ENCODE measurements at regions not wholly inside any gene's neighbourhood (a gene's known extent, or its start where the extent isn't known, plus 50 kb on each side); places are given as distances from the start of the nearest gene placed in this dataset.
"Not testable (repeated sequence)": the region's sequence is repeated elsewhere in the genome, so short reads cannot be mapped to it uniquely, and the experiment has no call there.

DNA sequence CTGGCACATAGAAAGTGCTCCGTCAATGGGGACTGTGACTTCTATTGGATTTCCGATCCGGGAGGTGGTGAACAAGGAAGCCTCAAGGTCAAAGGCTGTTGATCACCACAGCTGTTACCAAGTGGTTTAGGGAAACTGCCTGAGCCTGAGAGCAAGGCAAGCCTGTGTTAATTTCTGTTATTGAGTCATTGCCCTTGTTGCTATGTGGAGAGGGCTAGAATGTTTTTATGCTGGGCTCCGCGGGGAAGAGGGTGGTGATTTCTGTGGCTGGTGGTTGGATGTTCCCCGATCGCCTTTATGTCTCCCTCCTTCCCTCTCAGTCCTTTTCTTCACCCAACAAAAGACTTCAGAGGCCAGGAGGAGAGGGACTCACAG lies 108.5 kb upstream of the ALX4 start:
- no peak for DNase-seq

DNA sequence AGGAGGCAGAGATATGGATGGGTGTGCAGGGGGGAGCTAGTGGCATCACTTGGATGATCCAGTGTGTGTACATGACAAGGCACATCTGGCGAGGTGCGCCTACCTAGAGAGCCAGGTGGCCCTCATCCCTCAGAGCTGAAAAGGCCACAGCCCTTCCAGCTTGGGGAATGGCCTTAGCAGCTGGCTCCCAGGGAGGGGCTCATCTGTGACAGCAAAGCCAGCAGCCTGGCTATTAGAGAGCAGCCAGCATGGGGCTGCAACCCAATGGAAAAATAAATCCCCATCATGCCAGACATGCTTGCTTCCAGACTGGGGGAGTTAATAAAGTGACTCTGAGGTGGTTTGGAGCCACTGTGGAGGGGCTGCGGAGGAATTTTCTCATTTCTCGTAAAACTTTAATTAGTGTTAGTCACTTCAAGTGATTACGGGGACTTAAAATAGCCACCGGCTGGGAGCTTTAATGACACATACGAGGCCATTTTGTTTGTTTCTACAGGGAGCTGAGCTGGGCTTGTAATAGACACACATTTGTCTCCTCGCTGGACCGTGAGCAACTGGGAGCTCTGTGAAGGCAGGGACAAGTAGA lies 111.2 kb upstream of the ALX4 start:
- DNase-seq = no peak

- no peak for DNase-seq
These were observed 113.3 kb upstream of the ALX4 start for GRCh38 chr11:44423289-44423688.

DNA sequence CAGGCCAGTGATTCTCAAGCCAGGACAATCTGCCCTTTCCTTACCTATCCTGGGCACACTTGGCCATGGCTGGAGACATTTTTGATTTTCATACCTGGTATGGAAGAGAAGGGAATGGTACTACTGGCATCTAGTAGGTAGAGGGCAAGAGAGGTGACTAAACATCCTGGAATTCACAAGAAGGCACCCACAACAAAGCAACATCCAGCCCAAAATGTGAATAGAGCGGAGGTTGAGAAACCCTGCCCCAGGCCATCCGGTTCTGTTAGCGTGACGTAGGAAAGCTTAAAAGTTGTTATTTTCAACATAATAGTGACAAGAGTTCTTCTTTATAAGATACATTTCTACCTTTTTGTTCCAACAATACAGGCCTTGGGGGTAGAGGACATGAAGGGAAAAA lies 114.9 kb upstream of the ALX4 start:
- no peak for DNase-seq

GRCh38 chr11:44426119-44426518 lies 116.2 kb upstream of the ALX4 start:
- no peak for DNase-seq

GRCh38 chr11:44426958-44427357 lies 117.0 kb upstream of the ALX4 start:
- no peak for DNase-seq

DNA sequence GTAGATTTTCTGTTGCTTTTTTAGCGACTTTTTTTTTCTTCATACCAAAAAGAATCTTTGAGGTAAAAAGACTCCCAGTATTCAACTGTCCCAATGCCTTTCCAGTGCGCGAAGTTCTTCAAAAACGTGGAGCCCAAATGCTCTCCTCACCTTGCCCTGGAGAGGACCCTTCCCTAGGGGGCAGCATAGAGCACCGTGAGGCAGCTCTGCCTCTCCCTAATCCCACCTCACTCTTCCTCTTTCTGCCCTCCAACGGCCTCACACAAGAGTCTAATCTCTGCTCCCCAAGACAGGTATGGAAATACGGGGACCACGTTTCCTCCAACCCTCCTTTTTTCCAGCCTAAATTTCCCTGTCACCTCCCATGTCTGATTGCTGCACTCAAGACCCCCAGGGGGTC lies 117.5 kb upstream of the ALX4 start:
- DNase-seq = no peak

DNA sequence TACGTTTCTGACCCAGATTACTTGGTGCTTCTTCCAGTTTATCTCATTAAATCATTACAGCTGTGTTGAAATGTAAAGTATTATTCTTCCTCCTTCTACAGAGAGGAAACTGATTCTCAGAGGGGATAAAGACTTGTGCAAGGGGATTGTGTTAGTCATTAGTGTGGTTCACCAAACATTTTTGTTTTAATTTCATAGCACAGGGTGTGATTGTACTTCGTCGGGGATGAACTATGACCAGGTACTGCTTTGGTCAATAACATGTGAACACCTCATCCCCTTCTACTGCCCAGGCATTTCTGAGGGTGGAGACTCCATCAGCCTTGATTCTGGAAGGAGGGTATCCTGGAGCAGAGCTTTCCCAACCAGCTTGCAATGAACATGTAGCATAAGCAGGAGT lies 120.2 kb upstream of the ALX4 start:
- DNase-seq = no peak

DNA sequence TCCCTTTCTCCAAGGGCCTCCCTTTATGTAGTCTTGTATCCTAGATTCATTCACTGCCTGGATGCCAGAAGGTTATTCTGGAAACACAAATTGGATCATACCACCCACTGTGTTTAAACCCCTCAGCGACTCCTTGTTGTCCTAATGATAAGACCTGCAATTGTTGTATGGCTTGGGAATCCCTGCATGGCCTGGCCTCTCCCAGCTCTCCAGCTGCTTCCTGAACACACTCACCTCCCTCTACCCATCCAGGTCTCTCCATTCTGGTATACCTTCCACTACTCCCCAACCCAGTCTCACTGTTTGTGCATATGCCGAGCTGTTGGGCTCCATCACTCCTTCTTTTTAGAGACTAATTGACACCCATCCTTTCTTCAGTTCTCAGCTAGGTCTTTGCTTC lies 124.3 kb upstream of the ALX4 start:
- no peak for DNase-seq

- DNase-seq = no peak
These were observed 127.2 kb upstream of the ALX4 start for GRCh38 chr11:44437122-44437521.

DNA sequence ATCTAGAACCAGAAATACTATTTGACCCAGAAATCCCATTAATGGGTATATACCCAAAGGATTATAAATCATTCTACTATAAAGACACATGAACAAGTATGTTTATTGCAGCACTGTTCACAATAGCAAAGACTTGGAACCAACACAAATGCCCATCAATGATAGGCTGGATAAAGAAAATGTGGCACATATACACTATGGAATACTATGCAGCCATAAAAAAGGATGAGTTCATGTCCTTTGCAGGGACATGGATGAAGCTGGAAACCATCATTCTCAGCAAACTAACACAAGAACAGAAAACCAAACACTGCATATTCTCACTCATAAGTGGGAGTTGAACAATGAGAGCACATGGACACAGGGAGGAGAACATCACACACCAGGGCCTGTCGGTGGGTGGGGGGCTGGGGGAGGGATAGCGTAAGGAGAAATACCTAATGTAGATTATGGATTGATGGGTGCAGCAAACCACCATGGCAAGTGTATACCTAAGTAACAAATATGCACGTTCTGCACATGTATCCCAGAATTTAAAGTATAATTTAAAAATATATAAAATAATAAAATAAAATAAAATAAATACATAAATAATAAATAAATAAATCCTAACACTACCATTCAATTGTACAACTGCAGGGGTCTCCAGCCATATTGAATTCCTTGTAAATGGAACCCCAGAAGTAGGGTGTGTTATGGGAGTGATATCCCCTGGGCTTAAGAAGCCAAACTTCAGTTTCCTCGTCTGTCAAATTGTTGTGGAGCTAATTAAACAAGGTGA lies 122.4 kb upstream of the CD82 start:
- not testable (repeated sequence) for DNase-seq

- no peak for DNase-seq
These were observed 121.4 kb upstream of the CD82 start for GRCh38 chr11:44443836-44444769.

DNA sequence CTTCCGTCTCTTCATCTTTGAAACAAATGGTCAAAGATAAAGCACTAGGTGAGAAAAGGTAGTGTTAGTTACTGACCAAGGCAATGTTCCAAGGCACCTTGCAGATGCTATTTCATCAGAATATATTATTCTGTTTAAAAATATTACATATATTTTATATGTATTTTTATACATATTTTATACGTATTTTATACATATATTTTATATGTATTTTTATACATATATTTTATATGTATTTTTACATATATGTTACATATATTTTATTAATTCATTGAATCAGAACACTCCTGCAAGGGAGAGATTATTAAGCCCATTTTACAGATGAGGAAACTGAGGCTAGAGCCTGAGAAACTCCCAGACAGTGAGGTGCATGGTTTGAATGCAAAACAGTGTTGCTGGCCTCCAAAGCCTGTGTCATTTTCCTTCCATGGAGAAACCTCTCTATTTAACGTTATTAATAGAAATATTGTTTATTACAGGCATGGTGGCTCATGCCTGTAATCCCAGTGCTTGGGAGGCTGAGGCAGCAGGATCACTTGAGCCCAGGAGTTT lies 120.6 kb upstream of the CD82 start:
- no peak for DNase-seq

GRCh38 chr11:44445500-44446365 lies 119.7 kb upstream of the CD82 start:
- DNase-seq = no peak

- no peak for DNase-seq
These were observed 119.1 kb upstream of the CD82 start for GRCh38 chr11:44446366-44446762.

- no peak for DNase-seq
These were observed 118.3 kb upstream of the CD82 start for GRCh38 chr11:44446996-44447771.

- DNase-seq = no peak
These were observed 115.0 kb upstream of the CD82 start for GRCh38 chr11:44450295-44450932.

- no peak for DNase-seq
These were observed 113.8 kb upstream of the CD82 start for GRCh38 chr11:44451706-44452105.

DNA sequence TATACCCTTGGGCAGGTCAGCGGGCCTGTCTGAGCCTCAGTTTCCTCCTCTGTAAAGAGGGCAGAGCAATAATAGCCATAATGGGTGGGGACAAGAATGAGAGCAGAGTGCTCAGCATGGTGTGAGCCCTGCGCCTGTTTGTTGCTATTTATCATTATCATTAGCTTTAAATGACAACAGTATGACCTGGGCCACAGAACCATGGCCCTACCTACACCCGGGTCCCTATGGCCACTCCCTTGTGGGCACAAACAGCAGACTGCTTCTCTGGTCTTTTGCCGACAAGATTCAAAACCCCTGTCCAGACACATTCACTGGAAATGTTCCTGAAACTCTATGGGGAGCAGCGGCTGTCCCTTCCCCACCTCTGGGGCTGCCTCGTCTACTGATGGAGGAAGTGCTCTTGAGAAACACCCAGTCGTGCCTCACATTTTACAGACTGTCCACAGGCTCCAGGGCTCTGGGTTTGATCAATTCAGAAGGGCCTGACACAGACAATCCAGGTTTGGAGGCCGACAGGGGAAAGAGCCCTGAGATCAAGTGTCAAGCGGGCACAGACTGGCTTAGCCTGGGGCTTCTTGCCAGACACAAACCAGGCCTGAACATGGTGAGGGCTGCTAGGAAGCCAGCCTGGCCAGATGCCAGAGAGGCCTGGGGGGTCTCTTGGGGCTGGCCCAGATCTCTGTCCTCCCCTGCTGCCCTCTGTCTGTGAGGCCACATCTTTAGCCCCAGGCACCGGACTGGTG lies 112.5 kb upstream of the CD82 start:
- DNase-seq = no peak

GRCh38 chr11:44453871-44454270 lies 111.6 kb upstream of the CD82 start:
- DNase-seq = no peak
